Endothelial cell of umbilical vein (primary cell): ENCODE measurements at regions not wholly inside any gene's neighbourhood (a gene's known extent, or its start where the extent isn't known, plus 50 kb on each side); places are given as distances from the start of the nearest gene placed in this dataset.

Experiments
- BruUV-seq: library from RNA; stranded (reverse); fragments of 400-500 nt; replicated peaks from 2 replicates; lab custom pipeline; 2021; lab: Mats Ljungman, UMichigan
- CTCF ChIA-PET: fragments of 300-600, 350-600 bp; sonication (Branson Sonifier 250); formaldehyde crosslinking; loops from one replicate; lab custom pipeline; 2021; ENCODE audit warnings: antibody characterized with exemption, inconsistent platforms; lab: Charles Lee
- POLR2A ChIA-PET: fragments of 300-600, 350-600 bp; sonication (Branson Sonifier 250); formaldehyde crosslinking; loops from one replicate; lab custom pipeline; 2021; ENCODE audit warnings: antibody characterized with exemption, inconsistent platforms; lab: Charles Lee
- DNase-seq: peaks from one replicate; pipeline ENCODE4 v3.0.0-alpha.2; 2011; ENCODE audit warnings: low read depth, low spot score
- FAIRE-seq: peaks from 2 replicates; lab custom pipeline; 2011; peaks lifted over from hg19 to GRCh38; lab: Jason Lieb, UNC
- H2AFZ ChIP-seq: 2 replicates; pipeline ENCODE4 v1.6.0; 2012; ENCODE audit warnings: low read depth, low read length, control low read depth, inconsistent platforms
- H3K27ac ChIP-seq: 2 replicates; pipeline ENCODE4 v1.5.1; 2011; ENCODE audit warnings: low read depth, mild to moderate bottlenecking, control low read depth, low read length, moderate library complexity; ENCODE audit not compliant: insufficient read depth
- H3K27me3 ChIP-seq, 2 experiments: 2 replicates each; pipeline versions ENCODE4 v1.6.0 to v1.6.1; 2011; ENCODE audit warnings: low read length in 2 of 2, mixed read lengths in 1 of 2; ENCODE audit not compliant: control insufficient read depth in 2 of 2, insufficient read depth in 2 of 2
- H3K36me3 ChIP-seq, 2 experiments: 2 replicates in 1 of 2; 3 replicates in 1 of 2; pipeline ENCODE4 v1.5.1; 2011; ENCODE audit warnings: low read length in 2 of 2, mild to moderate bottlenecking in 1 of 2, moderate library complexity in 1 of 2; ENCODE audit not compliant: control insufficient read depth in 2 of 2, insufficient read depth in 2 of 2; ENCODE audit errors: extremely low read depth in 1 of 2
- H3K4me1 ChIP-seq: 3 replicates; pipeline ENCODE4 v1.5.1; 2011; ENCODE audit warnings: mild to moderate bottlenecking, low read length; ENCODE audit not compliant: control insufficient read depth, insufficient read depth; ENCODE audit errors: extremely low read depth
- H3K4me2 ChIP-seq: 2 replicates; pipeline ENCODE4 v1.6.1; 2011; ENCODE audit warnings: low read length, control low read depth, mixed read lengths; ENCODE audit not compliant: insufficient read depth
- H3K4me3 ChIP-seq, 3 experiments: fragments of 200-600 bp in 1 of 3; sonication (generic), shearing (Covaris generic) in 1 of 3; replicated peaks in 1 of 3; 2 replicates each; pipeline ENCODE4 v1.5.1; 2011 to 2016; ENCODE audit warnings: control low read depth in 3 of 3, low read length in 3 of 3, mild to moderate bottlenecking in 2 of 3, inconsistent platforms in 1 of 3, low read depth in 1 of 3, moderate library complexity in 1 of 3; ENCODE audit not compliant: insufficient read depth in 1 of 3
- H3K79me2 ChIP-seq: 2 replicates; pipeline ENCODE4 v1.6.0; 2012; ENCODE audit warnings: low read length, inconsistent platforms; ENCODE audit not compliant: control insufficient read depth, insufficient read depth
- H3K9ac ChIP-seq: replicated peaks from 2 replicates; pipeline ENCODE3; 2011; ENCODE audit warnings: low read length, control low read depth; ENCODE audit not compliant: insufficient read depth; ENCODE audit errors: extremely low read depth
- H3K9me1 ChIP-seq: replicated peaks from 3 replicates; pipeline ENCODE4 v1.6.0; 2011; ENCODE audit warnings: mild to moderate bottlenecking, low read length; ENCODE audit not compliant: control insufficient read depth, insufficient read depth; ENCODE audit errors: extremely low read depth
- H3K9me3 ChIP-seq: replicated peaks from 2 replicates; pipeline ENCODE4 v1.5.1; 2012; ENCODE audit warnings: low read length, inconsistent platforms; ENCODE audit not compliant: control insufficient read depth, insufficient read depth
- H4K20me1 ChIP-seq: replicated peaks from 2 replicates; pipeline ENCODE3; 2011; ENCODE audit warnings: mild to moderate bottlenecking, low read length; ENCODE audit not compliant: control insufficient read depth, insufficient read depth; ENCODE audit errors: extremely low read depth
- EZH2 ChIP-seq: IDR thresholded peaks from 2 replicates; pipeline ENCODE4 v1.6.1; 2012; ENCODE audit warnings: borderline replicate concordance, low read depth, mild to moderate bottlenecking, moderate library complexity, low read length, inconsistent platforms; ENCODE audit not compliant: severe bottlenecking
- MYC ChIP-seq: IDR thresholded peaks from one replicate; pipeline ENCODE4 v1.6.1; 2011; ENCODE audit warnings: mild to moderate bottlenecking, low read depth, low read length
- POLR2A ChIP-seq: IDR thresholded peaks from 2 replicates; pipeline ENCODE4 v1.6.1; 2012; ENCODE audit warnings: low read depth, mild to moderate bottlenecking, control low read depth, low read length
- POLR2AphosphoS5 ChIP-seq: IDR thresholded peaks from 2 replicates; pipeline ENCODE4 v1.6.1; 2012; ENCODE audit warnings: low read depth, mild to moderate bottlenecking, control low read depth, low read length, moderate library complexity; ENCODE audit not compliant: insufficient read depth
- dilution Hi-C: fragments of 300-500 bp; cut with MboI; formaldehyde crosslinking; loops from one replicate; pipeline ENCODE4 v1.15.0; 2019; ENCODE audit warnings: low sequenced_read_pairs; ENCODE audit not compliant: extremely low pct_ligation_motif_present
- intact Hi-C: fragments of 100-400 bp; cut with micrococcal nuclease; formaldehyde crosslinking; loops from one replicate; pipeline ENCODE4 v1.10.0; 2022
- TF ChIP-seq, protein P1 (sequence below), 2 donors: IDR thresholded peaks; 1 replicate in 1 of 2; 2 replicates in 1 of 2; pipeline ENCODE4 v1.5.1; 2011; ENCODE audit warnings: low read length in 2 of 2, mild to moderate bottlenecking in 2 of 2, moderate library complexity in 2 of 2, control low read depth in 1 of 2, inconsistent platforms in 1 of 2, low read depth in 1 of 2; ENCODE audit not compliant: insufficient read depth in 1 of 2; ENCODE audit errors: extremely low read depth in 1 of 2
- TF ChIP-seq, protein P2 (sequence below): IDR thresholded peaks from 2 replicates; pipeline ENCODE4 v1.6.1; 2011; ENCODE audit not compliant: insufficient read depth, insufficient read length

DNA sequence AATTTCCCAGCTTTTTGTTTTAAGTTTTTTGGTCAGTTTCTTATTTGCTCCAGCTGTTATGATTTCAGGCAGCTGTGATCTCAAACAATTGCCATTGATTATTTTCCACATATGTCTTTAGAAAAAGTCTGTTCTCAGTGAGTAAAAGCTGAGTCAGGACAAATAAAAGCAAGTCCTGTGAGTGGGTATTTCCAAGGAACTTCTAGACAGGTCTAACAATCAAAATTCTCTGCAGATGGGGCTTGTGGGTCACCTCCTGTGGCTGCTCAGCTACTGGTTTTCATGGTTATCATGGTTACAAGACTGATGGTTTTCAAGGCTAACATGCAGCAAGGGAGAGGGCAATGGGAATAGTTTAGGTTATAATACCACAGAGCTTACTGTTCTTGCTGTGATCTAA lies 585.7 kb downstream of the LMO4 start:
- H2AFZ ChIP-seq: no peak overlapping the region
- no peak for FAIRE-seq

DNA sequence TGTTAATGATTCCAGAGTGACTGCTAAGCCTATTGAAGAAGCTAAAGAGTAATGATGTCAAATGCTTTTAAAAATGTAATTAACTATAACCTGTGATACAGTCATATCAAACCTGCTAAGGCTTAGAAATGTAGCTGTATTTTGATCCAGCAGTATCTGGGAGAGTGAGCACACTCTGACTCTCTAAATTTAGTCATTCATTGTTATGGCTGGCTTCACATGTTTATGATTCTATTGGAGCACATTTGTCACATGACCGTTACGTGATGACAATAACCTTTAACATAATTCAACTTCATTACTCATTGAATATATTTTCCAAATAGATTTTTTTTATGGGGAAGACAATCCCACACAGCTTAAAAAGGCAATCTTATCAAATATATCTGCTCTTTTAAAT lies 587.1 kb downstream of the LMO4 start:
- Histone ChIP-seq H2AFZ (no peak overlapping the region), H3K9ac (no peak overlapping the region), H4K20me1 (no peaks in the 10 kb centered on the region), H3K79me2 (no peaks in the 10 kb centered on the region), H3K9me1 (no peaks in the 10 kb centered on the region), H3K4me2 (no peak overlapping the region), H3K4me1 (no peaks in the 10 kb centered on the region), H3K27ac (no peak overlapping the region), H3K4me3 (no peak overlapping the region), H3K36me3 (no peaks in the 10 kb centered on the region), H3K27me3 (no peaks in the 10 kb centered on the region), H3K9me3 (no peaks in the 10 kb centered on the region)
- ChIA-PET CTCF (no interaction called here), POLR2A (no interaction called here)
- DNase-seq: no peak
- TF ChIP-seq POLR2AphosphoS5 (no peak), POLR2A (no peak), EZH2 (no peak), MYC (no peak)
- TF ChIP-seq, protein P1, sequence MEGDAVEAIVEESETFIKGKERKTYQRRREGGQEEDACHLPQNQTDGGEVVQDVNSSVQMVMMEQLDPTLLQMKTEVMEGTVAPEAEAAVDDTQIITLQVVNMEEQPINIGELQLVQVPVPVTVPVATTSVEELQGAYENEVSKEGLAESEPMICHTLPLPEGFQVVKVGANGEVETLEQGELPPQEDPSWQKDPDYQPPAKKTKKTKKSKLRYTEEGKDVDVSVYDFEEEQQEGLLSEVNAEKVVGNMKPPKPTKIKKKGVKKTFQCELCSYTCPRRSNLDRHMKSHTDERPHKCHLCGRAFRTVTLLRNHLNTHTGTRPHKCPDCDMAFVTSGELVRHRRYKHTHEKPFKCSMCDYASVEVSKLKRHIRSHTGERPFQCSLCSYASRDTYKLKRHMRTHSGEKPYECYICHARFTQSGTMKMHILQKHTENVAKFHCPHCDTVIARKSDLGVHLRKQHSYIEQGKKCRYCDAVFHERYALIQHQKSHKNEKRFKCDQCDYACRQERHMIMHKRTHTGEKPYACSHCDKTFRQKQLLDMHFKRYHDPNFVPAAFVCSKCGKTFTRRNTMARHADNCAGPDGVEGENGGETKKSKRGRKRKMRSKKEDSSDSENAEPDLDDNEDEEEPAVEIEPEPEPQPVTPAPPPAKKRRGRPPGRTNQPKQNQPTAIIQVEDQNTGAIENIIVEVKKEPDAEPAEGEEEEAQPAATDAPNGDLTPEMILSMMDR (IDR thresholded peaks at IDR 0.05; ENCODE audit: extremely low read depth in 1 of 2, insufficient read depth in 1 of 2, low read depth in 1 of 2, low read length in 2 of 2): no peak
- TF ChIP-seq, protein P2, sequence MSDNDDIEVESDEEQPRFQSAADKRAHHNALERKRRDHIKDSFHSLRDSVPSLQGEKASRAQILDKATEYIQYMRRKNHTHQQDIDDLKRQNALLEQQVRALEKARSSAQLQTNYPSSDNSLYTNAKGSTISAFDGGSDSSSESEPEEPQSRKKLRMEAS: no peak
- intact Hi-C loops: no loop called here
- BruUV-seq: no TSS peak
- dilution Hi-C loops: no loop called here
- no peak for FAIRE-seq

More for the DNA sequence above, 585.7 kb downstream of the LMO4 start:
- dilution Hi-C loops (no loop called here), intact Hi-C loops (no loop called here)
- CTCF ChIA-PET: interaction anchor here (0.8 to 1.2 kb wide), 3 partner anchors 12 to 39 kb away, joined by 3 to 4 read pairs (median 3); no protein-coding TSS in a partner anchor
- Histone ChIP-seq H3K4me3 (no peak overlapping the region), H3K9me1 (no peaks in the 10 kb centered on the region), H3K27ac (no peak overlapping the region), H3K9ac (no peak overlapping the region), H3K36me3 (no peaks in the 10 kb centered on the region), H4K20me1 (no peaks in the 10 kb centered on the region), H3K4me1 (no peaks in the 10 kb centered on the region), H3K4me2 (no peak overlapping the region), H3K79me2 (no peaks in the 10 kb centered on the region), H3K27me3 (no peaks in the 10 kb centered on the region), H3K9me3 (no peaks in the 10 kb centered on the region)
- TF ChIP-seq EZH2: no peak
- TF ChIP-seq, protein P1 (IDR thresholded peaks at IDR 0.05; ENCODE audit: extremely low read depth in 1 of 2, insufficient read depth in 1 of 2, low read depth in 1 of 2, low read length in 2 of 2): no peak
- POLR2A ChIA-PET: no interaction called here
- BruUV-seq: no TSS peak
- DNase-seq: no peak
